SK-N-SH treated with all-trans-retinoic acid at 6 μM for 48 hours (cell line): ENCODE measurements at regions not wholly inside any gene's neighbourhood (a gene's known extent, or its start where the extent isn't known, plus 50 kb on each side); places are given as distances from the start of the nearest gene placed in this dataset.

Experiments
- BACH2 ChIP-seq: fragments of 250-450 bp; sonication (Bioruptor Pico); IDR thresholded peaks from 2 replicates; pipeline ENCODE4 v1.9.0; 2021; ENCODE audit warnings: mild to moderate bottlenecking, borderline replicate concordance
- ZFP30 ChIP-seq: fragments of 450-650 bp; formaldehyde crosslinking; IDR thresholded peaks from 2 replicates; pipeline ENCODE4 v1.5.0; 2022; ENCODE audit warnings: mild to moderate bottlenecking, moderate library complexity
- TF ChIP-seq, protein P1 (sequence below): fragments of 250-450 bp; sonication (Bioruptor Pico); IDR thresholded peaks from 2 replicates; pipeline ENCODE4 v1.5.1; 2021; ENCODE audit warnings: mild to moderate bottlenecking, moderate library complexity
- TF ChIP-seq, protein P2 (sequence below): fragments of 250-450 bp; sonication (Bioruptor Pico); IDR thresholded peaks from 2 replicates; pipeline ENCODE4 v1.5.1; 2020; ENCODE audit warnings: low read depth, mild to moderate bottlenecking, moderate library complexity
- TF ChIP-seq, protein P3 (sequence below): fragments of 250-450 bp; sonication (Bioruptor Pico); IDR thresholded peaks from 2 replicates; pipeline ENCODE4 v1.5.0; 2020; ENCODE audit warnings: mild to moderate bottlenecking, moderate library complexity
- TF ChIP-seq, protein P4 (sequence below): fragments of 250-450 bp; sonication (Bioruptor Pico); IDR thresholded peaks from 2 replicates; pipeline ENCODE4 v1.8.0; 2020; ENCODE audit warnings: mild to moderate bottlenecking, moderate library complexity, borderline replicate concordance

DNA sequence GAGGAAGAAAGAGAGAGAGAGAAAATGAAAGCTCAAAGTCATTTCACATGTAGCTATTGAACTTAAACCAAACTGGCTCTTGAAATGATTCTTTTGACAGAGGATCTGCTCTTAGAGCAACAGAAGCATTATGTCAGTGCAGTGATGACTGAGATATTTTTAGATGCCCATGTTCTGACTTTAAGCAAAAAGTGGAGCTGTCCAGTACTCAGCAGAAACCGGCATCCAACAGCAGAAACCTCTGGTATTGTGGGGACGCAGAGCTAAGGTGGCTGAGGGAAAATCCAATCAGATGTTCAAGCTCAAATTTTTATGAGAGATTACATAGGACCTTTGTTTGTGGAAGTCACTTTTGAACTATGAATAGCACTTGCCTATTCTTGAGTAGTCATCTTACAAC is 69.8 kb upstream of the ANKFN1 start:
- no peak for TF ChIP-seq BACH2 (CRISPR knock-in tag)
- TF ChIP-seq ZFP30 (CRISPR knock-in tag) = no peak
- TF ChIP-seq, protein P1, sequence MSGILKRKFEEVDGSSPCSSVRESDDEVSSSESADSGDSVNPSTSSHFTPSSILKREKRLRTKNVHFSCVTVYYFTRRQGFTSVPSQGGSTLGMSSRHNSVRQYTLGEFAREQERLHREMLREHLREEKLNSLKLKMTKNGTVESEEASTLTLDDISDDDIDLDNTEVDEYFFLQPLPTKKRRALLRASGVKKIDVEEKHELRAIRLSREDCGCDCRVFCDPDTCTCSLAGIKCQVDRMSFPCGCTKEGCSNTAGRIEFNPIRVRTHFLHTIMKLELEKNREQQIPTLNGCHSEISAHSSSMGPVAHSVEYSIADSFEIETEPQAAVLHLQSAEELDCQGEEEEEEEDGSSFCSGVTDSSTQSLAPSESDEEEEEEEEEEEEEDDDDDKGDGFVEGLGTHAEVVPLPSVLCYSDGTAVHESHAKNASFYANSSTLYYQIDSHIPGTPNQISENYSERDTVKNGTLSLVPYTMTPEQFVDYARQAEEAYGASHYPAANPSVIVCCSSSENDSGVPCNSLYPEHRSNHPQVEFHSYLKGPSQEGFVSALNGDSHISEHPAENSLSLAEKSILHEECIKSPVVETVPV (CRISPR knock-in tag) = no peak
- TF ChIP-seq, protein P2, sequence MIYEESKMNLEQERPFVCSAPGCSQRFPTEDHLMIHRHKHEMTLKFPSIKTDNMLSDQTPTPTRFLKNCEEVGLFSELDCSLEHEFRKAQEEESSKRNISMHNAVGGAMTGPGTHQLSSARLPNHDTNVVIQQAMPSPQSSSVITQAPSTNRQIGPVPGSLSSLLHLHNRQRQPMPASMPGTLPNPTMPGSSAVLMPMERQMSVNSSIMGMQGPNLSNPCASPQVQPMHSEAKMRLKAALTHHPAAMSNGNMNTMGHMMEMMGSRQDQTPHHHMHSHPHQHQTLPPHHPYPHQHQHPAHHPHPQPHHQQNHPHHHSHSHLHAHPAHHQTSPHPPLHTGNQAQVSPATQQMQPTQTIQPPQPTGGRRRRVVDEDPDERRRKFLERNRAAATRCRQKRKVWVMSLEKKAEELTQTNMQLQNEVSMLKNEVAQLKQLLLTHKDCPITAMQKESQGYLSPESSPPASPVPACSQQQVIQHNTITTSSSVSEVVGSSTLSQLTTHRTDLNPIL = no peak
- TF ChIP-seq, protein P3, sequence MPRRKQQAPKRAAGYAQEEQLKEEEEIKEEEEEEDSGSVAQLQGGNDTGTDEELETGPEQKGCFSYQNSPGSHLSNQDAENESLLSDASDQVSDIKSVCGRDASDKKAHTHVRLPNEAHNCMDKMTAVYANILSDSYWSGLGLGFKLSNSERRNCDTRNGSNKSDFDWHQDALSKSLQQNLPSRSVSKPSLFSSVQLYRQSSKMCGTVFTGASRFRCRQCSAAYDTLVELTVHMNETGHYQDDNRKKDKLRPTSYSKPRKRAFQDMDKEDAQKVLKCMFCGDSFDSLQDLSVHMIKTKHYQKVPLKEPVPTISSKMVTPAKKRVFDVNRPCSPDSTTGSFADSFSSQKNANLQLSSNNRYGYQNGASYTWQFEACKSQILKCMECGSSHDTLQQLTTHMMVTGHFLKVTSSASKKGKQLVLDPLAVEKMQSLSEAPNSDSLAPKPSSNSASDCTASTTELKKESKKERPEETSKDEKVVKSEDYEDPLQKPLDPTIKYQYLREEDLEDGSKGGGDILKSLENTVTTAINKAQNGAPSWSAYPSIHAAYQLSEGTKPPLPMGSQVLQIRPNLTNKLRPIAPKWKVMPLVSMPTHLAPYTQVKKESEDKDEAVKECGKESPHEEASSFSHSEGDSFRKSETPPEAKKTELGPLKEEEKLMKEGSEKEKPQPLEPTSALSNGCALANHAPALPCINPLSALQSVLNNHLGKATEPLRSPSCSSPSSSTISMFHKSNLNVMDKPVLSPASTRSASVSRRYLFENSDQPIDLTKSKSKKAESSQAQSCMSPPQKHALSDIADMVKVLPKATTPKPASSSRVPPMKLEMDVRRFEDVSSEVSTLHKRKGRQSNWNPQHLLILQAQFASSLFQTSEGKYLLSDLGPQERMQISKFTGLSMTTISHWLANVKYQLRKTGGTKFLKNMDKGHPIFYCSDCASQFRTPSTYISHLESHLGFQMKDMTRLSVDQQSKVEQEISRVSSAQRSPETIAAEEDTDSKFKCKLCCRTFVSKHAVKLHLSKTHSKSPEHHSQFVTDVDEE (CRISPR knock-in tag) = no peak
- TF ChIP-seq, protein P4, sequence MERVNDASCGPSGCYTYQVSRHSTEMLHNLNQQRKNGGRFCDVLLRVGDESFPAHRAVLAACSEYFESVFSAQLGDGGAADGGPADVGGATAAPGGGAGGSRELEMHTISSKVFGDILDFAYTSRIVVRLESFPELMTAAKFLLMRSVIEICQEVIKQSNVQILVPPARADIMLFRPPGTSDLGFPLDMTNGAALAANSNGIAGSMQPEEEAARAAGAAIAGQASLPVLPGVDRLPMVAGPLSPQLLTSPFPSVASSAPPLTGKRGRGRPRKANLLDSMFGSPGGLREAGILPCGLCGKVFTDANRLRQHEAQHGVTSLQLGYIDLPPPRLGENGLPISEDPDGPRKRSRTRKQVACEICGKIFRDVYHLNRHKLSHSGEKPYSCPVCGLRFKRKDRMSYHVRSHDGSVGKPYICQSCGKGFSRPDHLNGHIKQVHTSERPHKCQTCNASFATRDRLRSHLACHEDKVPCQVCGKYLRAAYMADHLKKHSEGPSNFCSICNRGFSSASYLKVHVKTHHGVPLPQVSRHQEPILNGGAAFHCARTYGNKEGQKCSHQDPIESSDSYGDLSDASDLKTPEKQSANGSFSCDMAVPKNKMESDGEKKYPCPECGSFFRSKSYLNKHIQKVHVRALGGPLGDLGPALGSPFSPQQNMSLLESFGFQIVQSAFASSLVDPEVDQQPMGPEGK (CRISPR knock-in tag) = no peak
